HepG2 (cell line): ENCODE measurements at regions not wholly inside any gene's neighbourhood (a gene's known extent, or its start where the extent isn't known, plus 50 kb on each side); places are given as distances from the start of the nearest gene placed in this dataset.

Experiments used
- BCL3 ChIP-seq: sonication (generic); formaldehyde crosslinking; IDR thresholded peaks from 2 replicates; pipeline ENCODE4 v1.5.1; 2020; ENCODE audit warnings: mild to moderate bottlenecking, missing genetic modification reagents, moderate library complexity
- EEA1 ChIP-seq: sonication (generic); formaldehyde crosslinking; IDR thresholded peaks from 2 replicates; pipeline ENCODE4 v1.5.1; 2020; ENCODE audit warnings: mild to moderate bottlenecking, missing genetic modification reagents, borderline replicate concordance
- HDAC2 ChIP-seq: sonication (generic); formaldehyde crosslinking; IDR thresholded peaks from 2 replicates; pipeline ENCODE4 v1.4.0; 2020; ENCODE audit warnings: missing genetic modification reagents
- HNF4A ChIP-seq: sonication (generic); formaldehyde crosslinking; IDR thresholded peaks from 2 replicates; pipeline ENCODE4 v1.4.0; 2020; ENCODE audit warnings: missing genetic modification reagents
- JDP2 ChIP-seq: sonication (generic); formaldehyde crosslinking; IDR thresholded peaks from 2 replicates; pipeline ENCODE4 v1.8.1; 2022; ENCODE audit warnings: missing genetic modification reagents, borderline replicate concordance
- MED1 ChIP-seq: sonication (generic); formaldehyde crosslinking; IDR thresholded peaks from 2 replicates; pipeline ENCODE4 v1.4.0; 2020; ENCODE audit warnings: missing genetic modification reagents
- MLLT10 ChIP-seq: sonication (generic); formaldehyde crosslinking; IDR thresholded peaks from 2 replicates; pipeline ENCODE4 v1.4.0; 2020; ENCODE audit warnings: missing genetic modification reagents
- PAF1 ChIP-seq: IDR thresholded peaks from 2 replicates; pipeline ENCODE4 v1.6.1; 2016; ENCODE audit warnings: missing genetic modification reagents, missing compliant biosample characterization
- POLR2A ChIP-seq, 2 experiments: IDR thresholded peaks; 2 replicates each; pipeline ENCODE4 v1.6.1; 2011; ENCODE audit warnings: low read depth in 2 of 2, low read length in 2 of 2, mild to moderate bottlenecking in 1 of 2, moderate library complexity in 1 of 2; ENCODE audit not compliant: insufficient read depth in 1 of 2
- PRMT3 ChIP-seq: sonication (generic); formaldehyde crosslinking; IDR thresholded peaks from 2 replicates; pipeline ENCODE4 v1.8.1; 2022; ENCODE audit warnings: low read depth, mild to moderate bottlenecking, moderate library complexity, missing genetic modification reagents, borderline replicate concordance
- RAD21 ChIP-seq: fragments of 450-650 bp; formaldehyde crosslinking; IDR thresholded peaks from 2 replicates; pipeline ENCODE4 v1.5.0; 2020; ENCODE audit warnings: mild to moderate bottlenecking
- SNRNP70 ChIP-seq: fragments of 200-400 bp; formaldehyde crosslinking; IDR thresholded peaks from 2 replicates; pipeline ENCODE4 v1.6.1; 2017; ENCODE audit warnings: mild to moderate bottlenecking, low read depth, low read length, moderate library complexity
- TEAD3 ChIP-seq: optimal IDR thresholded peaks from 2 replicates; pipeline ENCODE3; 2016; ENCODE audit warnings: borderline replicate concordance
- TGIF2 ChIP-seq: IDR thresholded peaks from 2 replicates; pipeline ENCODE4 v1.6.1; 2016; ENCODE audit warnings: control low read depth, missing compliant biosample characterization
- THAP9 ChIP-seq: sonication (generic); formaldehyde crosslinking; IDR thresholded peaks from 2 replicates; pipeline ENCODE4; 2020; ENCODE audit warnings: missing genetic modification reagents, mild to moderate bottlenecking, borderline replicate concordance
- ZFP36L1 ChIP-seq: sonication (generic); formaldehyde crosslinking; IDR thresholded peaks from 2 replicates; pipeline ENCODE4 v1.8.0; 2022; ENCODE audit warnings: mild to moderate bottlenecking, missing genetic modification reagents, moderate library complexity
- ZNF160 ChIP-seq: sonication (generic); formaldehyde crosslinking; IDR thresholded peaks from 2 replicates; pipeline ENCODE4 v1.8.0; 2022; ENCODE audit warnings: mild to moderate bottlenecking, inconsistent platforms, missing genetic modification reagents
- ZNF547 ChIP-seq: sonication (generic); formaldehyde crosslinking; IDR thresholded peaks from 2 replicates; pipeline ENCODE4 v1.5.1; 2020; ENCODE audit warnings: mild to moderate bottlenecking, missing genetic modification reagents
- ZNF564 ChIP-seq: sonication (generic); formaldehyde crosslinking; IDR thresholded peaks from 2 replicates; pipeline ENCODE4 v1.8.1; 2023; ENCODE audit warnings: mild to moderate bottlenecking, missing genetic modification reagents
- ZNF710 ChIP-seq: sonication (generic); formaldehyde crosslinking; IDR thresholded peaks from 2 replicates; pipeline ENCODE4 v1.5.0; 2020; ENCODE audit warnings: mild to moderate bottlenecking, missing genetic modification reagents, borderline replicate concordance
- ZNF713 ChIP-seq: sonication (generic); formaldehyde crosslinking; IDR thresholded peaks from 2 replicates; pipeline ENCODE4 v1.4.0; 2020; ENCODE audit warnings: mild to moderate bottlenecking, missing genetic modification reagents
- ZNF766 ChIP-seq: sonication (generic); formaldehyde crosslinking; IDR thresholded peaks from 2 replicates; pipeline ENCODE4 v1.5.0; 2020; ENCODE audit warnings: missing genetic modification reagents, borderline replicate concordance
- ZSCAN21 ChIP-seq: sonication (generic); formaldehyde crosslinking; IDR thresholded peaks from 2 replicates; pipeline ENCODE4 v1.8.0; 2022; ENCODE audit warnings: mild to moderate bottlenecking, missing genetic modification reagents, moderate library complexity, borderline replicate concordance
- ZSCAN29 ChIP-seq: sonication (generic); formaldehyde crosslinking; conservative IDR thresholded peaks from 2 replicates; pipeline ENCODE4 v1.4.0; 2020; ENCODE audit warnings: mild to moderate bottlenecking, missing genetic modification reagents

- TF ChIP-seq HNF4A (CRISPR knock-in tag) (peak; percentile 75), ZNF160 (no peak), POLR2A (IDR thresholded peaks at IDR 0.05; ENCODE audit: insufficient read depth in 1 of 2, low read depth in 2 of 2, low read length in 2 of 2) (no peak), MED1 (CRISPR knock-in tag) (no peak), THAP9 (CRISPR knock-in tag) (no peak), PAF1 (CRISPR knock-in tag) (no peak), ZSCAN21 (CRISPR knock-in tag) (no peak), ZNF713 (CRISPR knock-in tag) (no peak), ZNF564 (CRISPR knock-in tag) (no peak), RAD21 (CRISPR knock-in tag) (no peak), SNRNP70 (no peak), ZNF710 (no peak), HDAC2 (CRISPR knock-in tag) (0 out of 2 replicates have a peak, but pooled peaks have one; percentile 20), ZFP36L1 (CRISPR knock-in tag) (no peak), JDP2 (CRISPR knock-in tag) (no peak), BCL3 (CRISPR knock-in tag) (no peak), TEAD3 (CRISPR knock-in tag) (no peak), PRMT3 (no peak), ZSCAN29 (CRISPR knock-in tag) (no peak), TGIF2 (no peak), EEA1 (CRISPR knock-in tag) (no peak), ZNF766 (no peak), MLLT10 (CRISPR knock-in tag) (no peak), ZNF547 (CRISPR knock-in tag) (no peak)
Measured at GRCh38 chr10:33899578-33900531, 565.4 kb upstream of the NRP1 start (continued).
